Activated T-cell treated with anti-CD3 and anti-CD28 coated beads, Interleukin-2, amount 50 U/mL, for 4 hours (primary cell): ENCODE measurements at regions not wholly inside any gene's neighbourhood (a gene's known extent, or its start where the extent isn't known, plus 50 kb on each side); places are given as distances from the start of the nearest gene placed in this dataset.

Experiments
- ATAC-seq, 2 donors: fragments of 200-7000 bp; cut with Tn5 transposase; one replicate each; pipeline ENCODE4 v1.10.0; 2021
- DNase-seq: peaks from one replicate; pipeline ENCODE4 v3.0.0-alpha.2; 2020
- H3K27me3 Mint-ChIP-seq: one replicate; pipeline ENCODE4 v1.8.0; 2021; ENCODE audit warnings: low read depth, mixed read lengths
- H3K36me3 Mint-ChIP-seq: one replicate; pipeline ENCODE4 v1.8.0; 2022; ENCODE audit warnings: mixed read lengths; ENCODE audit not compliant: insufficient read depth
- H3K4me1 Mint-ChIP-seq: one replicate; pipeline ENCODE4 v1.8.0; 2021; ENCODE audit warnings: low read depth, mixed read lengths
- H3K4me3 Mint-ChIP-seq: one replicate; pipeline ENCODE4 v1.8.0; 2021; ENCODE audit warnings: mild to moderate bottlenecking, moderate library complexity, mixed read lengths
- H3K9me3 Mint-ChIP-seq: one replicate; pipeline ENCODE4 v1.8.0; 2021; ENCODE audit warnings: mixed read lengths

DNA sequence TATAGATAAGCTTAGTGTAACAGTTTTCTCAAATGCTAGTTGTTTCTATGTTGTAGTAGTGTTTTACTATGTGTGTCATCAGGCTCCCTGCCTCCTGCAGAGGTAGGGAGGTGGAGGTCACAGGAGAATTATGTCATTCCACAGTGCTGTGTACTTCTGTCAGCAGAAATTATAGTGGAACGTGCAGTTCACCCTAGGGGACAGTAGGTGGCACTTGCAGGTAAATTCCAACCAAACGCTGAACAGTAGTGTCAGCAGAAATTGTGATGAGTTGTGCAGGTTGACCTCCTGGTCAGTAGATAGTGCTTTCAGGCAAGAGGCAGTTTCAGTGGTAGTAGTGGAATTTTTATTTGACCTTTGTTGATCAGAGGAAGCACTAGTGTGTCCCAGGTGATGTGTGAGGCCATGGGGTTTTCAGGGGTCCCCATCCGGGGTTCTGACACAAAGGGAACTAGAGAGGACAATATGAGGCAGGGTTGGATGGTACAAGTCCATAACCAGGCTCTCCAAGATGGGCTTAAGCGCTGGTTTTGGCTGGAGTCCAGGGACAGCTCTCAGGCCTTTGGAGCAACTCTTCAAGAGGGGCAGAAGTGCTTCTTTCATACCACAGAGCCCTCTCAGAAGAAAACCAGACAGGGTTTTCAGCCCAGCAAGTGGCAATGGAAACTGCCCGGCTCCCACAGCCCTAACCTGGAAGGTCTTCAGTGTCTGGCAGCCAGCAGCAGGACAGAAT lies 402.9 kb downstream of the CYLC2 start:
- Mint-ChIP-seq H3K27me3 (no peaks in the 10 kb centered on the region), H3K36me3 (no peaks in the 10 kb centered on the region), H3K4me3 (no peak overlapping the region), H3K9me3 (no peaks in the 10 kb centered on the region), H3K4me1 (no peaks in the 10 kb centered on the region)
- ATAC-seq, result peak in 1 of 2 donors; percentile 21
- DNase-seq, result no peak

GRCh38 chr9:103399535-103399934 lies 404.4 kb downstream of the CYLC2 start:
- no peak for ATAC-seq
- Mint-ChIP-seq H3K27me3 (no peaks in the 10 kb centered on the region), H3K9me3 (no peaks in the 10 kb centered on the region), H3K36me3 (no peaks in the 10 kb centered on the region), H3K4me3 (no peak overlapping the region), H3K4me1 (no peaks in the 10 kb centered on the region)
- no peak for DNase-seq

DNA sequence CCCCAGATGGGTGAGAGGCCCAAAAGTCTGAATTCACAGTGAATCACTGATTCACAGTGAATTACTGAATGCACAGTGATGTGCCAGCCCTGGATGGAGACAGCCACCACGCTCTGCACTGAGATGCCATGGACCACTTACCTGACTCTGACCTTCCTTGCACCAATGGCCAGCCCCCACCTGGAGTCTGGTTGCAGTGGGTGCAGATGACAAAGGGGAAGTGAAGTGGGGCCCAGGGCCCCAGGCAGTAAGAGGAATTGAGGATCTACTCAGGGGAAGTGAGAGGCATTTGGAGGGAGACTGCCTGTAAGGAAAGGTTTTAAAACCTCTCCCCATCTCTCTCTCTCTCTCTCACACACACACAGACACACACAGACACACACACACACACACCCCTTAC lies 412.1 kb downstream of the CYLC2 start:
- no peak overlapping the region for H3K4me3 Mint-ChIP-seq
- DNase-seq, result no peak
- no peaks in the 10 kb centered on the region for H3K9me3 Mint-ChIP-seq
- H3K4me1 Mint-ChIP-seq, result no peaks in the 10 kb centered on the region
- no peaks in the 10 kb centered on the region for H3K36me3 Mint-ChIP-seq
- no peak for ATAC-seq
- H3K27me3 Mint-ChIP-seq, result no peaks in the 10 kb centered on the region

DNA sequence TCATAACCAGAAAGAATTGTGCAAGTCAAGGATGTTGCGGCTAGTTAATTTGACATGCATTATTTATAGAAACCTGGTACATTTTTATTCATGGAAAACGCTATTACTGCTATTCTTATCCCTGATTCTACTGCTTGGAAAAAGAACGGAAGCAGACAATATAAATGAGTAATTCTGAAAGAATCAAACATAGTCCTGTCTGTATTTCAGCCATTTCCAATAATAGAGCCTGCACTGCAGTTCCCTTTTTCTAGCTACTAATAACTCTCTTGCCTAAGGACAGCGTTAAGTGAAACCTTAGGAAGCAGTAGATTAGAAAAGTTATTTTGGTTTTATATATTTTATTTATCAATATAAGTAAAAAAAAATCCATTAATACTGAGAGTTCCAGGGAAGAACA lies 414.9 kb downstream of the CYLC2 start:
- H3K4me3 Mint-ChIP-seq, result no peak overlapping the region
- H3K27me3 Mint-ChIP-seq, result no peaks in the 10 kb centered on the region
- H3K36me3 Mint-ChIP-seq, result no peaks in the 10 kb centered on the region
- ATAC-seq (no peak), DNase-seq (no peak)
- no peaks in the 10 kb centered on the region for H3K9me3 Mint-ChIP-seq
- no peaks in the 10 kb centered on the region for H3K4me1 Mint-ChIP-seq

GRCh38 chr9:103427696-103428095 lies 432.6 kb downstream of the CYLC2 start:
- no peak for ATAC-seq
- Mint-ChIP-seq H3K36me3 (no peaks in the 10 kb centered on the region), H3K4me1 (no peaks in the 10 kb centered on the region), H3K4me3 (no peak overlapping the region), H3K9me3 (peaks cover 6% of the 10 kb centered on the region), H3K27me3 (no peaks in the 10 kb centered on the region)
- no peak for DNase-seq

- Mint-ChIP-seq H3K36me3 (no peaks in the 10 kb centered on the region), H3K4me3 (no peak overlapping the region), H3K9me3 (peaks cover 6% of the 10 kb centered on the region), H3K4me1 (no peaks in the 10 kb centered on the region), H3K27me3 (no peaks in the 10 kb centered on the region)
- no peak for DNase-seq
- no peak for ATAC-seq
These were observed 435.3 kb downstream of the CYLC2 start for GRCh38 chr9:103430469-103430868.

DNA sequence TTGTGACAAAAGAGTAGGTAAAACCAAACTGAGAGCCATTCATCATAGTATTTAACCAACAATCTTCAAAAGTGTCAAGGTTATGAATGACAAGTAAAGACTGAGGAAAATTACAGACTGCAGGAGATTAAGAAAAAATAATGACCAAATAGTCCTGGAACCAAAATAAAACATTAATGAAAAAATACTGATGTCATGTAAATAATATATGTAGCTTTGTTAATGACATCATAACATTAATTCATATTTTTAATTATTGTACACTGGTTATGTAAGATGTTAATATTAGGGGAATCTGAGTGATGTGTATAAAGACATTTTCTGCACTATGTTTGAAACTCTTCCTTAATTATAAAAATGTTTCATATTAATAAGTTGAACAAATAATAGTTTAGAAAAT lies 436.7 kb downstream of the CYLC2 start:
- DNase-seq (no peak), ATAC-seq (no peak)
- Mint-ChIP-seq H3K9me3 (peaks cover 6% of the 10 kb centered on the region), H3K4me1 (no peaks in the 10 kb centered on the region), H3K4me3 (no peak overlapping the region), H3K36me3 (no peaks in the 10 kb centered on the region), H3K27me3 (no peaks in the 10 kb centered on the region)

DNA sequence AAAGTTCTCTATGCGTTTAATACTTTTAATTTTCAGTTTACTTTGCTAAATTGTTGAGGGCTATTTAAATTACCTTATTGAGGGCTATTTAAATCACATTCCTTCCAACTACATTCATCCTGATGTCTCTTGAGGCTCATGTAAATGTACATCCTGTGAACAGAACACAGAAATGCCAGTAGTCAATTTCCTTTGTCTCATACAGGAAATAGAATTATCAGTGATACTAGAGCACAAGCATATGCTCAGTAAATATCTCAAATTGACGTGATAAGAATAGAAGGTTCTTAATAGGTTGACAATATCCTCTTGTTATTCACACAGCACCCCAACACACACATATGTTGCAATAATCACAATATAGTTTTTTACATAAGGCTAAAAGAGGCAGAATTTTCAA lies 449.0 kb downstream of the CYLC2 start:
- Mint-ChIP-seq H3K4me3 (no peak overlapping the region), H3K4me1 (no peaks in the 10 kb centered on the region), H3K36me3 (no peaks in the 10 kb centered on the region), H3K27me3 (no peaks in the 10 kb centered on the region), H3K9me3 (no peaks in the 10 kb centered on the region)
- DNase-seq (no peak), ATAC-seq (no peak)

DNA sequence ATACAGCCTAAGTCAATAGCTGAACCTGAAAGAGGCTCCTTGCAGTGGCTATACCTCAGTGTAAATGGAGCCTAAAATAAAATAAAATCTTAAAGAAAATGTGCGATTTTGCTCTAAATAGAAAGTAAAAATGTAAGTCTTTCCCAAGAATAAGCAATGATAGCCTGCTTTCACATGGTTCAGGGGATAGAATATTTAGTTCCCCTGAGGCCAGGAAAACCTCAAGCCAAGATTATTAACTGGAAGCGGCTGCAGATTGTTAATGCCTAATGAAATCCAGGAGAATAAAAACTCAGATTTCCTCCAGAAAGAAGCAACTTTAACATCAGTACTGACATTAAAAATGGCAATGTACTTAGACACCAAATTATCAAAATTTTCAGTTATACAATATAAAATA lies 463.7 kb downstream of the CYLC2 start:
- Mint-ChIP-seq H3K36me3 (no peaks in the 10 kb centered on the region), H3K4me3 (no peak overlapping the region), H3K27me3 (no peaks in the 10 kb centered on the region), H3K4me1 (no peaks in the 10 kb centered on the region), H3K9me3 (no peaks in the 10 kb centered on the region)
- no peak for ATAC-seq
- DNase-seq, result no peak

DNA sequence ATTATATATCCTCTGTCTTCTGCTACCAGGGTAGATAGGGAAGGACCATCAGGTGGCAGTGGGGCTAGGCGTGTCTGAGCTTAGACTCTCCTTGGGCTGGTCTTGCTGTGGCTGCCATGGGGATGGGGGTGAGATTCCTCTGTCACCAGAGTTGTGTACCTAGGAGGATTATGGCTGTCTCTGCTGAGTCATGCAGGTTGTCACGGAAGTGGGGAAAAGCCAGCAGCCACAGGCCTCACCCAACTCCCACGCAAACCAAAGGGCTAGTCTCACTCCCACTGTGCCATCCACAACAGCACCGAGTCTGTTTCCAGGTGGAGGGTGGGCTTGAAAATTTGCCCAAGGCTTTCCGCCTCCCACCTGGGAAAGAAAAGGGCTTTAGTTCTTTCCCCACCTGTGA lies 476.1 kb downstream of the CYLC2 start:
- no peak overlapping the region for H3K4me3 Mint-ChIP-seq
- H3K36me3 Mint-ChIP-seq, result no peaks in the 10 kb centered on the region
- no peaks in the 10 kb centered on the region for H3K4me1 Mint-ChIP-seq
- no peak for ATAC-seq
- H3K27me3 Mint-ChIP-seq, result no peaks in the 10 kb centered on the region
- H3K9me3 Mint-ChIP-seq, result peaks cover 6% of the 10 kb centered on the region
- no peak for DNase-seq

- H3K36me3 Mint-ChIP-seq, result no peaks in the 10 kb centered on the region
- no peaks in the 10 kb centered on the region for H3K27me3 Mint-ChIP-seq
- no peak for ATAC-seq
- H3K4me3 Mint-ChIP-seq, result no peak overlapping the region
- H3K4me1 Mint-ChIP-seq, result no peaks in the 10 kb centered on the region
- no peaks in the 10 kb centered on the region for H3K9me3 Mint-ChIP-seq
- no peak for DNase-seq
These were observed 479.0 kb downstream of the CYLC2 start for GRCh38 chr9:103474156-103474555.

- H3K4me1 Mint-ChIP-seq, result no peaks in the 10 kb centered on the region
- H3K4me3 Mint-ChIP-seq, result no peak overlapping the region
- no peak for DNase-seq
- no peaks in the 10 kb centered on the region for H3K36me3 Mint-ChIP-seq
- peaks cover 7% of the 10 kb centered on the region for H3K9me3 Mint-ChIP-seq
- ATAC-seq, result no peak
- no peaks in the 10 kb centered on the region for H3K27me3 Mint-ChIP-seq
These were observed 488.5 kb downstream of the CYLC2 start for GRCh38 chr9:103483471-103484096.

GRCh38 chr9:103485138-103485537 lies 490.0 kb downstream of the CYLC2 start:
- H3K4me3 Mint-ChIP-seq, result no peak overlapping the region
- ATAC-seq (no peak), DNase-seq (no peak)
- no peaks in the 10 kb centered on the region for H3K36me3 Mint-ChIP-seq
- peaks cover 7% of the 10 kb centered on the region for H3K9me3 Mint-ChIP-seq
- H3K4me1 Mint-ChIP-seq, result no peaks in the 10 kb centered on the region
- no peaks in the 10 kb centered on the region for H3K27me3 Mint-ChIP-seq

DNA sequence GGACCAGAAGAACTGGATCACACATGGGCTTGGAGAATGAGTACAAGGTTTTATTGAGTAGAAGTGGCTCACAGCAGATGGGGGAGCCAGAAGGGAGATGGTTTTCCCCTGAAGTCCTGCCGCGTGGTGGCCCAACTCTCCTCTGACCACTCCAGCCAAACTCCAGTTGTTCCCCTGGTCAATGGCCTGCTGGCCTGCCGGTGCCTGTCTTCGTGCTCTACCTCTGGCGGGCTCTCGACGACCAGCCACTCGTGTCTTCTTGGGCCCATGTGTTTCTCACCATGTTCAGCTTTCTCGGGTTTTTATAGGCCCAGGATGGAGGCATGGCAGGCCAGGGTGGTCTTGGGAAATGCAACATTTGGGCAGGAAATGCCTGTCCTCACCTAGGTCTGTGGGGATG lies 519.6 kb downstream of the CYLC2 start:
- H3K36me3 Mint-ChIP-seq, result no peaks in the 10 kb centered on the region
- H3K9me3 Mint-ChIP-seq, result peaks cover 3% of the 10 kb centered on the region
- H3K27me3 Mint-ChIP-seq, result no peaks in the 10 kb centered on the region
- H3K4me3 Mint-ChIP-seq, result no peak overlapping the region
- ATAC-seq (no peak), DNase-seq (no peak)
- no peaks in the 10 kb centered on the region for H3K4me1 Mint-ChIP-seq

DNA sequence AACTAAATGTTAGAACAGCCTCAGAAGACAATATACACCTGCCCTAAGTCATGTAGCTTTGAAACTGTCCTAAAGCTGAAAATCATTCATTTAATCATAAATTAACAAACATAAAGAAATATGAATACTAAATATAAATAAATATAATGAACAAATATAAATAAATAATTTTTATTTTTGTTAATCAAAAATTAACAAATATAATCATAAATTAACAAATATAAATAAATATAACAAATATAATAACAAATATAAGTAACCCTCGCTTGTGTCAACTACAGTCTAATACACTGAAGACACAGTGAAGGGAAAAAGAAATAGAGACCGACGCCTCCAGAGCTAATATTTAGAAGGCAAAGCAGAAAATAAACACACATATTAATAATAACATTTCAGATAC lies 527.3 kb downstream of the CYLC2 start:
- no peaks in the 10 kb centered on the region for H3K4me1 Mint-ChIP-seq
- ATAC-seq, result no peak
- no peaks in the 10 kb centered on the region for H3K27me3 Mint-ChIP-seq
- H3K4me3 Mint-ChIP-seq, result no peak overlapping the region
- DNase-seq, result no peak
- peaks cover 4% of the 10 kb centered on the region for H3K9me3 Mint-ChIP-seq
- no peaks in the 10 kb centered on the region for H3K36me3 Mint-ChIP-seq
